OCI-LY1 (cell line): ENCODE measurements at regions not wholly inside any gene's neighbourhood (a gene's known extent, or its start where the extent isn't known, plus 50 kb on each side); places are given as distances from the start of the nearest gene placed in this dataset.

Experiments
- CTCF ChIP-seq: fragments of 200-600 bp; sonication (generic), shearing (Covaris generic); IDR thresholded peaks from 2 replicates; pipeline ENCODE4 v1.5.1; 2017; ENCODE audit warnings: mild to moderate bottlenecking, antibody characterized with exemption, low read length, moderate library complexity, mixed read lengths
- EZH2 ChIP-seq: fragments of 200-600 bp; sonication (generic), shearing (Covaris generic); IDR thresholded peaks from 2 replicates; pipeline ENCODE4 v1.8.0; 2017; ENCODE audit warnings: borderline replicate concordance, mixed run types, mild to moderate bottlenecking, antibody characterized with exemption, low read length, moderate library complexity, mixed read lengths

GRCh38 chr17:45645330-45645729 lies 138.8 kb upstream of the CRHR1 start:
- no peak for TF ChIP-seq CTCF
- TF ChIP-seq EZH2 = no peak
